A549 (cell line): ENCODE measurements at regions not wholly inside any gene's neighbourhood (a gene's known extent, or its start where the extent isn't known, plus 50 kb on each side); places are given as distances from the start of the nearest gene placed in this dataset.

Source experiments
- ATAC-seq, 2 experiments: fragments of 200-7000 bp in 1 of 2; fragments of >200 bp in 1 of 2; cut with Nextera tagmentation in 1 of 2; cut with Tn5 transposase in 1 of 2; 3 replicates each; pipeline versions ENCODE4 v1.8.0 to v1.9.1; 2018 to 2020; ENCODE audit warnings: mild to moderate bottlenecking in 1 of 2, moderate library complexity in 1 of 2
- CTCF ChIA-PET: fragments of 300-600 bp; sonication (Branson Sonifier 250); formaldehyde crosslinking; extraction: SDS; loops from one replicate; lab custom pipeline; 2021; ENCODE audit warnings: antibody characterized with exemption, inconsistent platforms; lab: Yijun Ruan, JAX
- POLR2A ChIA-PET: fragments of 350-600 bp; formaldehyde crosslinking; extraction: SDS; loops from one replicate; lab custom pipeline; 2021; ENCODE audit warnings: antibody characterized with exemption, inconsistent platforms; lab: Yijun Ruan, JAX
- DNase-seq, 2 experiments: peaks; one replicate each; pipeline versions ENCODE4 v3.0.0 to v3.0.0-alpha.2; 2011 to 2016; ENCODE audit warnings: low read depth in 1 of 2, low spot score in 1 of 2
- FAIRE-seq: peaks from 2 replicates; lab custom pipeline; 2011; peaks lifted over from hg19 to GRCh38; lab: Jason Lieb, UNC
- H3K27ac ChIP-seq, 2 experiments: fragments of >200 bp; sonication (Bioruptor Twin); formaldehyde crosslinking; 3 replicates each; pipeline ENCODE4 v1.5.1; 2016 to 2017
- H3K4me1 ChIP-seq: fragments of >200 bp; sonication (Bioruptor Twin); formaldehyde crosslinking; 3 replicates; pipeline ENCODE4 v1.6.1; 2016
- H3K4me2 ChIP-seq: fragments of >200 bp; sonication (Bioruptor Twin); formaldehyde crosslinking; 3 replicates; pipeline ENCODE4 v1.6.1; 2016
- H3K4me3 ChIP-seq: fragments of >200 bp; sonication (Bioruptor Twin); formaldehyde crosslinking; 3 replicates; pipeline ENCODE4 v1.5.1; 2016
- H3K9me3 ChIP-seq: fragments of >200 bp; sonication (Bioruptor Twin); formaldehyde crosslinking; 3 replicates; pipeline ENCODE4 v1.6.1; 2016
- BHLHE40 ChIP-seq: IDR thresholded peaks from 2 replicates; pipeline ENCODE4 v1.6.1; 2012; ENCODE audit warnings: low read depth, low read length, inconsistent platforms
- CBX8 ChIP-seq: fragments of 200-600 bp; sonication (generic); IDR thresholded peaks from 2 replicates; pipeline ENCODE4 v1.6.1; 2016
- CHD4 ChIP-seq: fragments of 200-600 bp; sonication (generic); IDR thresholded peaks from 2 replicates; pipeline ENCODE4 v1.6.1; 2016; ENCODE audit warnings: antibody characterized with exemption, mild to moderate bottlenecking, borderline replicate concordance
- EHF ChIP-seq: fragments of 250-450 bp; sonication (Bioruptor Pico); IDR thresholded peaks from 2 replicates; pipeline ENCODE4 v1.5.0; 2020; ENCODE audit warnings: mild to moderate bottlenecking
- ESRRA ChIP-seq: fragments of 150-350 bp; IDR thresholded peaks from 2 replicates; pipeline ENCODE4 v1.6.1; 2014; ENCODE audit warnings: mild to moderate bottlenecking, low read length, borderline replicate concordance
- FOSB ChIP-seq: fragments of 250-450 bp; sonication (Bioruptor Pico); IDR thresholded peaks from 2 replicates; pipeline ENCODE4 v1.5.0; 2020; ENCODE audit warnings: mild to moderate bottlenecking, moderate library complexity
- FOXS1 ChIP-seq: fragments of 250-450 bp; sonication (Bioruptor Pico); IDR thresholded peaks from 2 replicates; pipeline ENCODE4 v1.5.0; 2020; ENCODE audit warnings: mild to moderate bottlenecking, moderate library complexity
- HOXB13 ChIP-seq: fragments of 250-450 bp; sonication (Bioruptor Pico); IDR thresholded peaks from 2 replicates; pipeline ENCODE4 v1.5.0; 2020; ENCODE audit warnings: low read depth, mild to moderate bottlenecking, moderate library complexity
- HOXB5 ChIP-seq: fragments of 250-450 bp; sonication (Bioruptor Pico); IDR thresholded peaks from 2 replicates; pipeline ENCODE4 v1.5.0; 2020; ENCODE audit warnings: mild to moderate bottlenecking, moderate library complexity
- KDM5A ChIP-seq: fragments of 200-600 bp; sonication (generic); IDR thresholded peaks from 2 replicates; pipeline ENCODE4 v1.6.1; 2016; ENCODE audit warnings: antibody characterized with exemption, mild to moderate bottlenecking
- MAFK ChIP-seq: fragments of 450-650 bp; IDR thresholded peaks from 2 replicates; pipeline ENCODE4 v1.6.1; 2014; ENCODE audit not compliant: partially characterized antibody
- NFE2L2 ChIP-seq: fragments of 150-350 bp; conservative IDR thresholded peaks from 2 replicates; pipeline ENCODE4 v1.6.1; 2014; ENCODE audit warnings: low read length
- PHF8 ChIP-seq: fragments of 200-600 bp; sonication (generic); IDR thresholded peaks from 2 replicates; pipeline ENCODE4 v1.6.1; 2016; ENCODE audit warnings: low read depth, mild to moderate bottlenecking, antibody characterized with exemption, moderate library complexity, borderline replicate concordance
- SMC3 ChIP-seq: fragments of >200 bp; sonication (Bioruptor Twin); formaldehyde crosslinking; IDR thresholded peaks from 3 replicates; pipeline ENCODE4 v1.6.1; 2018; ENCODE audit warnings: inconsistent platforms
- SREBF2 ChIP-seq: fragments of 450-650 bp; IDR thresholded peaks from 2 replicates; pipeline ENCODE4 v1.6.1; 2014; ENCODE audit warnings: mild to moderate bottlenecking, moderate library complexity
- ZC3H11A ChIP-seq: fragments of 450-650 bp; IDR thresholded peaks from 2 replicates; pipeline ENCODE4 v1.6.1; 2014; ENCODE audit warnings: antibody characterized with exemption, mild to moderate bottlenecking
- ZSCAN20 ChIP-seq: fragments of 250-450 bp; sonication (Bioruptor Pico); IDR thresholded peaks from 2 replicates; pipeline ENCODE4 v1.8.0; 2022; ENCODE audit warnings: mild to moderate bottlenecking, moderate library complexity
- WGBS: methylation state at CpG from one replicate; pipeline ENCODE4 v1.1.6; 2017; ENCODE audit errors: missing lambda C conversion rate; 5-methylcytosine and 5-hydroxymethylcytosine counted together
- TF ChIP-seq, protein P1 (sequence below): fragments of 200-600 bp; sonication (generic); IDR thresholded peaks from 2 replicates; pipeline ENCODE4 v1.6.1; 2016; ENCODE audit warnings: antibody characterized with exemption, mild to moderate bottlenecking, moderate library complexity
- TF ChIP-seq, protein P2 (sequence below): IDR thresholded peaks from 2 replicates; pipeline ENCODE4 v1.6.1; 2012
- TF ChIP-seq, protein P3 (sequence below): fragments of >200 bp; sonication (Bioruptor Twin); formaldehyde crosslinking; IDR thresholded peaks from 2 replicates; pipeline ENCODE4 v1.6.1; 2016
- TF ChIP-seq, protein P4 (sequence below): fragments of >200 bp; sonication (Bioruptor Twin); formaldehyde crosslinking; IDR thresholded peaks from 3 replicates; pipeline ENCODE4 v1.6.1; 2016
- TF ChIP-seq, protein P5 (sequence below): fragments of >200 bp; sonication (Bioruptor Twin); formaldehyde crosslinking; IDR thresholded peaks from 3 replicates; pipeline ENCODE4 v1.5.1; 2016
- TF ChIP-seq, protein P6 (sequence below): IDR thresholded peaks from 2 replicates; pipeline ENCODE4 v1.6.1; 2012

DNA sequence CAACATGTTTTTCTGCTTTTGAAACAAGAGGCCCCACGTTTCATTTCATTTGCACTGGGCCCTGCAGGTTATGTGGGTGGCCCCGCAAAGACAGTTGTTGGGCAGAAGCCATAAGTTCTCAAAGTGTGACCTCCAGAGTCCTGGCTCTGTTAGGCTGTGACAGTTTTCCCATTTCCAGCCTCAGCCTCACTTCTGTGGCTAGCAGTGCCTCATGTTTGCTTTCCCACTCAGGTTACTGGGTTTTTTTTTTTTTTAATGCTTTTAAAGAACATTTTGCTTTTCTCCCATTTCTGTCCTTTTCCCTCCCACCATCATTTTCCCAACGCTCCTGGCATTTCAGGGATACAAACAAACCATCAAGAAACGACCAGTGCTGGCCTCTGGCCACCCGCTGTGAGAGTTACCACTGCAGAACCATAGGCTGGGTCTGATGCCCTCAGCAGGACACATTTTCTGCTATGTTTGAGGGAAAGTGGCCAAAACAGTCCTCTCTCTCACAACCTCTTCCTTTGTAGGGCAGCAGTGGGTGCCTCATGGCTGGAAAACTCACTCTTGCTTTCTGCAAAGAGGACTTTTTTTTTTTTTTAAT lies 159.0 kb upstream of the MPHOSPH6 start:
- FAIRE-seq (no peak), DNase-seq (no peak), ATAC-seq (no peak)
- Histone ChIP-seq H3K27ac (no peak overlapping the region), H3K4me2 (no peak overlapping the region), H3K4me3 (no peak overlapping the region), H3K9me3 (no peaks in the 10 kb centered on the region; the same call in 2 of the 3 replicates), H3K4me1 (no peaks in the 10 kb centered on the region)
- TF ChIP-seq ZC3H11A: no peak
- no peak for TF ChIP-seq HOXB5
- TF ChIP-seq, protein P1, sequence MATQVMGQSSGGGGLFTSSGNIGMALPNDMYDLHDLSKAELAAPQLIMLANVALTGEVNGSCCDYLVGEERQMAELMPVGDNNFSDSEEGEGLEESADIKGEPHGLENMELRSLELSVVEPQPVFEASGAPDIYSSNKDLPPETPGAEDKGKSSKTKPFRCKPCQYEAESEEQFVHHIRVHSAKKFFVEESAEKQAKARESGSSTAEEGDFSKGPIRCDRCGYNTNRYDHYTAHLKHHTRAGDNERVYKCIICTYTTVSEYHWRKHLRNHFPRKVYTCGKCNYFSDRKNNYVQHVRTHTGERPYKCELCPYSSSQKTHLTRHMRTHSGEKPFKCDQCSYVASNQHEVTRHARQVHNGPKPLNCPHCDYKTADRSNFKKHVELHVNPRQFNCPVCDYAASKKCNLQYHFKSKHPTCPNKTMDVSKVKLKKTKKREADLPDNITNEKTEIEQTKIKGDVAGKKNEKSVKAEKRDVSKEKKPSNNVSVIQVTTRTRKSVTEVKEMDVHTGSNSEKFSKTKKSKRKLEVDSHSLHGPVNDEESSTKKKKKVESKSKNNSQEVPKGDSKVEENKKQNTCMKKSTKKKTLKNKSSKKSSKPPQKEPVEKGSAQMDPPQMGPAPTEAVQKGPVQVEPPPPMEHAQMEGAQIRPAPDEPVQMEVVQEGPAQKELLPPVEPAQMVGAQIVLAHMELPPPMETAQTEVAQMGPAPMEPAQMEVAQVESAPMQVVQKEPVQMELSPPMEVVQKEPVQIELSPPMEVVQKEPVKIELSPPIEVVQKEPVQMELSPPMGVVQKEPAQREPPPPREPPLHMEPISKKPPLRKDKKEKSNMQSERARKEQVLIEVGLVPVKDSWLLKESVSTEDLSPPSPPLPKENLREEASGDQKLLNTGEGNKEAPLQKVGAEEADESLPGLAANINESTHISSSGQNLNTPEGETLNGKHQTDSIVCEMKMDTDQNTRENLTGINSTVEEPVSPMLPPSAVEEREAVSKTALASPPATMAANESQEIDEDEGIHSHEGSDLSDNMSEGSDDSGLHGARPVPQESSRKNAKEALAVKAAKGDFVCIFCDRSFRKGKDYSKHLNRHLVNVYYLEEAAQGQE: no peak
- no peak for TF ChIP-seq KDM5A
- TF ChIP-seq, protein P2, sequence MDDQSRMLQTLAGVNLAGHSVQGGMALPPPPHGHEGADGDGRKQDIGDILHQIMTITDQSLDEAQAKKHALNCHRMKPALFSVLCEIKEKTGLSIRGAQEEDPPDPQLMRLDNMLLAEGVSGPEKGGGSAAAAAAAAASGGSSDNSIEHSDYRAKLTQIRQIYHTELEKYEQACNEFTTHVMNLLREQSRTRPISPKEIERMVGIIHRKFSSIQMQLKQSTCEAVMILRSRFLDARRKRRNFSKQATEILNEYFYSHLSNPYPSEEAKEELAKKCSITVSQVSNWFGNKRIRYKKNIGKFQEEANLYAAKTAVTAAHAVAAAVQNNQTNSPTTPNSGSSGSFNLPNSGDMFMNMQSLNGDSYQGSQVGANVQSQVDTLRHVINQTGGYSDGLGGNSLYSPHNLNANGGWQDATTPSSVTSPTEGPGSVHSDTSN: no peak
- TF ChIP-seq CBX8: no peak
- no peak for TF ChIP-seq NFE2L2
- TF ChIP-seq FOXS1 (CRISPR knock-in tag): no peak
- TF ChIP-seq EHF (CRISPR knock-in tag): no peak
- TF ChIP-seq, protein P3, sequence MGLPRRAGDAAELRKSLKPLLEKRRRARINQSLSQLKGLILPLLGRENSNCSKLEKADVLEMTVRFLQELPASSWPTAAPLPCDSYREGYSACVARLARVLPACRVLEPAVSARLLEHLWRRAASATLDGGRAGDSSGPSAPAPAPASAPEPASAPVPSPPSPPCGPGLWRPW: no peak
- no peak for TF ChIP-seq HOXB13
- TF ChIP-seq SREBF2: no peak
- no peak for TF ChIP-seq PHF8
- TF ChIP-seq SMC3: no peak
- CTCF ChIA-PET: no interaction called here
- POLR2A ChIA-PET: no interaction called here
- 15% methylated on average over 5 of the region's 5 CpGs for WGBS

DNA sequence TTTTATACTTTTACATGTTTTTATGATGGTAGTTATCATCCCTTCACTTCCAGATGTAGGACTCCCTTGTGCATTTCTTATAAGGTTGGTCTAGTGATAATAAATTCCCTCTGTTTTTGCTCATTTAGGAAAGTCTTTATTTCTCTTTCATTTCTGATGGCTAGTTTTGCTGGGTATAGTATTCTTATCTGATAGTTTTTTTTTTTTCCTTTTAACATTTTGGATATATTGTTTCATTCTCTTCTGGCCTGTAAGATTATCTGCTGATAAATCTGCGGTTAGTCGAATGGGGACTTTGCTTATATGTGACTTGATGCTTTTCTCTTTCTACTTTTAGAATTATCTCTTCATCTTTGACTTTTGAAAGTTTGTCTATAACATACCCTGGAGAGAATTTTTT lies 153.1 kb upstream of the MPHOSPH6 start:
- no peak for FAIRE-seq
- POLR2A ChIA-PET: no interaction called here
- no peak for DNase-seq
- H3K4me3 ChIP-seq: no peak overlapping the region
- CTCF ChIA-PET: no interaction called here
- no peaks in the 10 kb centered on the region for H3K4me1 ChIP-seq
- peaks cover 7% of the 10 kb centered on the region; the same call in 1 of the 3 replicates for H3K9me3 ChIP-seq
- WGBS: 48% methylated on average over 2 of the region's 2 CpGs
- H3K27ac ChIP-seq: no peak overlapping the region
- TF ChIP-seq BHLHE40 (no peak), MAFK (no peak), CBX8 (no peak), ESRRA (no peak), KDM5A (no peak), ZSCAN20 (CRISPR knock-in tag) (no peak), FOSB (no peak), CHD4 (no peak)
- TF ChIP-seq, protein P4, sequence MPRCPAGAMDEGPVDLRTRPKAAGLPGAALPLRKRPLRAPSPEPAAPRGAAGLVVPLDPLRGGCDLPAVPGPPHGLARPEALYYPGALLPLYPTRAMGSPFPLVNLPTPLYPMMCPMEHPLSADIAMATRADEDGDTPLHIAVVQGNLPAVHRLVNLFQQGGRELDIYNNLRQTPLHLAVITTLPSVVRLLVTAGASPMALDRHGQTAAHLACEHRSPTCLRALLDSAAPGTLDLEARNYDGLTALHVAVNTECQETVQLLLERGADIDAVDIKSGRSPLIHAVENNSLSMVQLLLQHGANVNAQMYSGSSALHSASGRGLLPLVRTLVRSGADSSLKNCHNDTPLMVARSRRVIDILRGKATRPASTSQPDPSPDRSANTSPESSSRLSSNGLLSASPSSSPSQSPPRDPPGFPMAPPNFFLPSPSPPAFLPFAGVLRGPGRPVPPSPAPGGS: no peak
- TF ChIP-seq, protein P5, sequence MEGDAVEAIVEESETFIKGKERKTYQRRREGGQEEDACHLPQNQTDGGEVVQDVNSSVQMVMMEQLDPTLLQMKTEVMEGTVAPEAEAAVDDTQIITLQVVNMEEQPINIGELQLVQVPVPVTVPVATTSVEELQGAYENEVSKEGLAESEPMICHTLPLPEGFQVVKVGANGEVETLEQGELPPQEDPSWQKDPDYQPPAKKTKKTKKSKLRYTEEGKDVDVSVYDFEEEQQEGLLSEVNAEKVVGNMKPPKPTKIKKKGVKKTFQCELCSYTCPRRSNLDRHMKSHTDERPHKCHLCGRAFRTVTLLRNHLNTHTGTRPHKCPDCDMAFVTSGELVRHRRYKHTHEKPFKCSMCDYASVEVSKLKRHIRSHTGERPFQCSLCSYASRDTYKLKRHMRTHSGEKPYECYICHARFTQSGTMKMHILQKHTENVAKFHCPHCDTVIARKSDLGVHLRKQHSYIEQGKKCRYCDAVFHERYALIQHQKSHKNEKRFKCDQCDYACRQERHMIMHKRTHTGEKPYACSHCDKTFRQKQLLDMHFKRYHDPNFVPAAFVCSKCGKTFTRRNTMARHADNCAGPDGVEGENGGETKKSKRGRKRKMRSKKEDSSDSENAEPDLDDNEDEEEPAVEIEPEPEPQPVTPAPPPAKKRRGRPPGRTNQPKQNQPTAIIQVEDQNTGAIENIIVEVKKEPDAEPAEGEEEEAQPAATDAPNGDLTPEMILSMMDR: no peak
- TF ChIP-seq, protein P6, sequence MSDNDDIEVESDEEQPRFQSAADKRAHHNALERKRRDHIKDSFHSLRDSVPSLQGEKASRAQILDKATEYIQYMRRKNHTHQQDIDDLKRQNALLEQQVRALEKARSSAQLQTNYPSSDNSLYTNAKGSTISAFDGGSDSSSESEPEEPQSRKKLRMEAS: no peak
- no peak overlapping the region for H3K4me2 ChIP-seq
- no peak for ATAC-seq
